ENCODE measurements at regions not wholly inside any gene's neighbourhood (a gene's known extent, or its start where the extent isn't known, plus 50 kb on each side); places are given as distances from the start of the nearest gene placed in this dataset.
A peak's percentile ranks its signal among the peaks of the same experiment; 100 is the strongest.
"Not testable (repeated sequence)": the region's sequence is repeated elsewhere in the genome, so short reads cannot be mapped to it uniquely, and the experiment has no call there.

GRCh38 chr20:53647286-53647821 lies 53.7 kb upstream of the ZNF217 start:
- Histone ChIP-seq H3K9me2 (ENCODE audit: insufficient read depth) (no peaks in the 10 kb centered on the region), H4K20me1 (ENCODE audit: insufficient read depth) (no peaks in the 10 kb centered on the region), H3K27ac (no peak overlapping the region), H3F3A (ENCODE audit: insufficient read depth, low read depth) (peaks cover 23% of the 10 kb centered on the region), H3K4me1 (replicated peaks; ENCODE audit: insufficient read depth) (peaks cover 35% of the 10 kb centered on the region), H3K4me3 (no peak overlapping the region), H2AFZ (no peak overlapping the region), H3K9me3 (ENCODE audit: insufficient read depth, low read depth) (no peaks in the 10 kb centered on the region), H3K79me2 (ENCODE audit: low read depth) (no peaks in the 10 kb centered on the region), H3K27me3 (ENCODE audit: insufficient read depth, low read depth) (no peaks in the 10 kb centered on the region), H3K36me3 (ENCODE audit: low read depth) (no peaks in the 10 kb centered on the region), H3K4me2 (no peak overlapping the region)
- no TSS peak for BruUV-seq (replicated peaks)
- intact Hi-C loops (cut with micrococcal nuclease; ENCODE audit: unreplicated experiment) = no loop called here
- ChIA-PET POLR2A (ENCODE audit: unreplicated experiment) (no interaction called here), CTCF (interaction anchor here (0.5 kb wide), 1 partner anchor 36 kb away, joined by 3 read pairs; no protein-coding TSS in a partner anchor)
- DNase-seq = no peak
- no peak for TF ChIP-seq EZH2 (IDR thresholded peaks at IDR 0.05; ENCODE audit: low read depth)
- no peak for TF ChIP-seq CTCF (conservative IDR thresholded peaks at IDR 0.05)

GRCh38 chr20:53646550-53646949 lies 52.9 kb upstream of the ZNF217 start:
- Histone ChIP-seq H3K9me2 (ENCODE audit: insufficient read depth) (no peaks in the 10 kb centered on the region), H3F3A (ENCODE audit: insufficient read depth, low read depth) (peaks cover 31% of the 10 kb centered on the region), H3K27ac (no peak overlapping the region), H3K4me3 (no peak overlapping the region), H2AFZ (no peak overlapping the region), H3K9me3 (ENCODE audit: insufficient read depth, low read depth) (no peaks in the 10 kb centered on the region), H3K79me2 (ENCODE audit: low read depth) (no peaks in the 10 kb centered on the region), H3K4me1 (replicated peaks; ENCODE audit: insufficient read depth) (peaks cover 35% of the 10 kb centered on the region), H3K4me2 (no peak overlapping the region), H3K27me3 (ENCODE audit: insufficient read depth, low read depth) (no peaks in the 10 kb centered on the region), H4K20me1 (ENCODE audit: insufficient read depth) (no peaks in the 10 kb centered on the region), H3K36me3 (ENCODE audit: low read depth) (no peaks in the 10 kb centered on the region)
- BruUV-seq (replicated peaks) = no TSS peak
- no peak for TF ChIP-seq CTCF (conservative IDR thresholded peaks at IDR 0.05)
- TF ChIP-seq EZH2 (IDR thresholded peaks at IDR 0.05; ENCODE audit: low read depth) = no peak
- ChIA-PET CTCF (interaction anchor here (0.7 kb wide), 1 partner anchor 67 kb away, joined by 3 read pairs; no protein-coding TSS in a partner anchor), POLR2A (ENCODE audit: unreplicated experiment) (interaction anchor here (0.6 kb wide), 1 partner anchor 92 kb away, joined by 5 read pairs; no protein-coding TSS in a partner anchor)
- no peak for DNase-seq
- intact Hi-C loops (cut with micrococcal nuclease; ENCODE audit: unreplicated experiment) = no loop called here

GRCh38 chr20:53645582-53645897 lies 51.9 kb upstream of the ZNF217 start:
- no TSS peak for BruUV-seq (replicated peaks)
- H3K4me2 ChIP-seq = no peak overlapping the region
- H3K27ac ChIP-seq = no peak overlapping the region
- no peak overlapping the region for H2AFZ ChIP-seq
- H3K4me3 ChIP-seq = no peak overlapping the region
- peaks cover 39% of the 10 kb centered on the region for H3K4me1 ChIP-seq (replicated peaks; ENCODE audit: insufficient read depth)
- peaks cover 40% of the 10 kb centered on the region for H3F3A ChIP-seq (ENCODE audit: insufficient read depth, low read depth)
- H3K79me2 ChIP-seq (ENCODE audit: low read depth) = no peaks in the 10 kb centered on the region
- H3K9me3 ChIP-seq (ENCODE audit: insufficient read depth, low read depth) = no peaks in the 10 kb centered on the region
- no peaks in the 10 kb centered on the region for H3K9me2 ChIP-seq (ENCODE audit: insufficient read depth)
- H3K36me3 ChIP-seq (ENCODE audit: low read depth) = no peaks in the 10 kb centered on the region
- H3K27me3 ChIP-seq (ENCODE audit: insufficient read depth, low read depth) = no peaks in the 10 kb centered on the region
- POLR2A ChIA-PET (ENCODE audit: unreplicated experiment) = interaction anchor here (0.6 kb wide), 1 partner anchor 13 kb away, joined by 5 read pairs; no protein-coding TSS in a partner anchor
- CTCF ChIA-PET = no interaction called here
- TF ChIP-seq CTCF (conservative IDR thresholded peaks at IDR 0.05) = no peak
- TF ChIP-seq EZH2 (IDR thresholded peaks at IDR 0.05; ENCODE audit: low read depth) = no peak
- no peak for DNase-seq
- intact Hi-C loops (cut with micrococcal nuclease; ENCODE audit: unreplicated experiment) = no loop called here
- no peaks in the 10 kb centered on the region for H4K20me1 ChIP-seq (ENCODE audit: insufficient read depth)

- DNase-seq; H3K9me2 ChIP-seq (ENCODE audit: insufficient read depth); intact Hi-C loops (cut with micrococcal nuclease; ENCODE audit: unreplicated experiment); H4K20me1 ChIP-seq (ENCODE audit: insufficient read depth); H3K27me3 ChIP-seq (ENCODE audit: insufficient read depth, low read depth); H3K36me3 ChIP-seq (ENCODE audit: low read depth); H3K4me3 ChIP-seq; POLR2A ChIA-PET (ENCODE audit: unreplicated experiment); H3K9me3 ChIP-seq (ENCODE audit: insufficient read depth, low read depth); H2AFZ ChIP-seq; H3K79me2 ChIP-seq (ENCODE audit: low read depth); BruUV-seq (replicated peaks): not testable (repeated sequence)
- H3K4me2 ChIP-seq = peak overlapping the region; percentile 72
- CTCF ChIA-PET = interaction anchor here (1.2 kb wide), 1 partner anchor 95 kb away, joined by 8 read pairs; no protein-coding TSS in a partner anchor
- peak overlapping the region; percentile 94 for H3K27ac ChIP-seq
- H3F3A ChIP-seq (ENCODE audit: insufficient read depth, low read depth) = peaks cover 40% of the 10 kb centered on the region
- peaks cover 39% of the 10 kb centered on the region for H3K4me1 ChIP-seq (replicated peaks; ENCODE audit: insufficient read depth)
These were observed 50.5 kb upstream of the ZNF217 start for GRCh38 chr20:53644108-53644507.
